Stomach (tissue), 8 donors: ENCODE measurements at regions not wholly inside any gene's neighbourhood (a gene's known extent, or its start where the extent isn't known, plus 50 kb on each side); places are given as distances from the start of the nearest gene placed in this dataset.

ENCODE experiments used
- DNase-seq, 2 donors: peaks; one replicate each; pipeline versions ENCODE4 v3.0.0 to v3.0.0-alpha.2; 2013 to 2019
- H3K27ac ChIP-seq, 5 donors: fragments of 200-600 bp in 4 of 5; sonication (generic) in 4 of 5; one replicate each; pipeline ENCODE4 v1.5.1; 2013 to 2019; ENCODE audit warnings: mild to moderate bottlenecking in 1 of 5, moderate library complexity in 1 of 5
- H3K27me3 ChIP-seq, 3 donors: fragments of 200-600 bp; sonication (generic); one replicate each; pipeline ENCODE4 v1.5.1; 2017 to 2019; ENCODE audit warnings: mixed run types in 1 of 3
- H3K36me3 ChIP-seq, 4 donors: fragments of 200-600 bp; sonication (generic); 1 replicate in 3 of 4; 2 replicates in 1 of 4; pipeline ENCODE4 v1.5.1; 2016 to 2019
- H3K4me1 ChIP-seq, 4 donors: fragments of 200-600 bp; sonication (generic); one replicate each; pipeline ENCODE4 v1.5.1; 2016 to 2019
- H3K4me3 ChIP-seq, 4 donors: fragments of 200-600 bp; sonication (generic) in 3 of 4; one replicate each; pipeline ENCODE4 v1.5.1; 2016 to 2019; ENCODE audit warnings: mild to moderate bottlenecking in 1 of 4
- H3K9me3 ChIP-seq, 4 donors: fragments of 200-600 bp; sonication (generic); one replicate each; pipeline ENCODE4 v1.5.1; 2016 to 2019
- CTCF ChIP-seq, 7 experiments: fragments of 450-650 bp in 4 of 7; fragments of 200-600 bp in 3 of 7; sonication (generic) in 3 of 7; IDR thresholded peaks; one replicate each; pipeline ENCODE4 v1.5.1; 2016 to 2019; ENCODE audit warnings: antibody characterized with exemption in 7 of 7, control low read depth in 2 of 7, mild to moderate bottlenecking in 1 of 7
- EP300 ChIP-seq: sonication (generic); formaldehyde crosslinking; IDR thresholded peaks from one replicate; pipeline ENCODE4 v1.6.1; 2017; ENCODE audit warnings: antibody characterized with exemption
- POLR2A ChIP-seq, 4 donors: fragments of 450-650 bp; IDR thresholded peaks; one replicate each; pipeline ENCODE4 v1.6.1; 2016; ENCODE audit warnings: antibody characterized with exemption in 4 of 4, control low read depth in 2 of 4, mild to moderate bottlenecking in 1 of 4, moderate library complexity in 1 of 4
- POLR2AphosphoS5 ChIP-seq, 3 donors: sonication (generic); formaldehyde crosslinking; IDR thresholded peaks; one replicate each; pipeline ENCODE4 v1.6.1; 2016; ENCODE audit warnings: antibody characterized with exemption in 3 of 3
- WGBS, 5 donors: extraction: QIAGEN DNeasy Blood & Tissue Kit in 3 of 5; methylation state at CpG; one replicate each; pipeline versions ENCODE4 v1.1.5 to v1.1.7; 2013 to 2018; 5-methylcytosine and 5-hydroxymethylcytosine counted together
- intact Hi-C: fragments of 100-400 bp; cut with DNase I; formaldehyde crosslinking; loops from one replicate; pipeline ENCODE4 v1.15.1; 2023; ENCODE audit warnings: low total_unique reads
- donor health status: healthy with polysubstance abuse.
- donor health status: Bipolar disorder and iron deficiency.
- donor health status: healthy.

DNA sequence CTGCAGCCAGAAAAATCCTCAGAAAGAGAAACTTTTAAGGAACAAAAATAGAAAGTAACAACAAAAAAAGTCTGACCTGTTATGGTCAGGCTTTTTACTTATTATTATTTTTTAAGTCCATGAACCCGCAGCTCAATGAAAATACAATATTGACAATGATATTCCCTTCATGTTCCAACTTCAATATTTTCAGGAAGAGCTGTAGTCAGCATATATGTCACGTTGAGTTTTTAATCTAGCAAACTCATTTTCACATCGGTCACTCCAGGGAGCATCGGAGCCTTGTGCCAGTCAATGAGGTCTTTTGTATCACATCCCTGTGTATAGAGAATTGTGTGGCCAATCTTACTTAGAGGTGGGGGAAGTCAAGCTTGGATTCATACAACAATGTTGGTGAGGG is 568.4 kb upstream of the GCFC2 start:
- H3K27ac ChIP-seq, result no peak overlapping the region
- H3K4me1 ChIP-seq, result no peaks in the 10 kb centered on the region
- no peaks in the 10 kb centered on the region for H3K9me3 ChIP-seq
- TF ChIP-seq POLR2AphosphoS5 (IDR thresholded peaks at IDR 0.05) (no peak), POLR2A (IDR thresholded peaks at IDR 0.05) (no peak), CTCF (IDR thresholded peaks at IDR 0.05) (no peak), EP300 (no peak)
- DNase-seq, result no peak
- 66 to 89% (median 72%) methylated on average over 4 of the region's 4 CpGs for WGBS, 5 donors
- intact Hi-C loops, result no loop called here
- H3K36me3 ChIP-seq, result no peaks in the 10 kb centered on the region
- H3K4me3 ChIP-seq, result no peak overlapping the region
- no peaks in the 10 kb centered on the region for H3K27me3 ChIP-seq

DNA sequence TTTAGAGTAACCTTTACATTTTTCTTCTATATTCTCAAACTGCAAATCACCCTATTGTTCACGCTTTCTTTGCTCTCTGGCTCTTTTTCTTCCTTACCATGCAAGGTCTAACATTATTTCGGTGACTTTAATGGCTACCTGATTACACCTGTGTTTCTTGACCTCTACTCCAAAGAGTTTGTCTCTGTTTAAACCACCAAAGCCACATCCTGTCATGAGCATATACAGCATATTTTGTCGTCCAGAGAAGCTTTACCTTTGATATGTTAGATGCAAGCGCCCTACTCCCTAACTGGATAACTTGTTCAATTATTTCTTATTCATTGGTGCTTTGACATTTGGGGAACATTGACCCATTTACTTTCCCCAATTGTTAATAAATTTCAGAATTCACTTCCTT is 565.1 kb upstream of the GCFC2 start:
- Histone ChIP-seq H3K4me3 (no peak overlapping the region), H3K4me1 (no peaks in the 10 kb centered on the region), H3K36me3 (no peaks in the 10 kb centered on the region), H3K9me3 (no peaks in the 10 kb centered on the region), H3K27ac (no peak overlapping the region), H3K27me3 (no peaks in the 10 kb centered on the region)
- 87 to 90% (median 88%) methylated on average over 4 of the region's 4 CpGs for WGBS, 5 donors
- DNase-seq, result no peak
- no peak for TF ChIP-seq POLR2AphosphoS5 (IDR thresholded peaks at IDR 0.05)
- TF ChIP-seq EP300, result no peak
- no peak for TF ChIP-seq CTCF (IDR thresholded peaks at IDR 0.05)
- intact Hi-C loops, result no loop called here

DNA sequence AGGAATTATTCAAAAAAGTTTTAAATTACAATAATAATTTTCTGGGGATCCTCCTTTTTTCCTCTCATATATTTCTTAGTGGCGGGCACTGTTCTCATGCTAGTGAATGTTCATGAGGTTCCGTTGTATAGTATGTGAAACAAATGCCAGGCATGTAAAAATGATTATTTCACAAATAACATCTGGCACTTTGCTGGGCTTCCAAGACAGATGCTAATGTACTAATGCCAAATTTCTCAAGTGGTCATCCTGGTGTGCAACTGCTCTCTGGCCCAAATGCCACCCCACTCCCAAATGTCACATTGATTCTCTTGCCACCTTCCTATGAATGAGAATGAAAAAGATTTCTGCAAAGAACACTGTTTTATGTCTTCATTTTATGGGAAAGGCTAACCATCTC is 564.0 kb upstream of the GCFC2 start:
- H3K36me3 ChIP-seq, result no peaks in the 10 kb centered on the region
- H3K9me3 ChIP-seq, result no peaks in the 10 kb centered on the region
- no peak for DNase-seq
- no peaks in the 10 kb centered on the region for H3K27me3 ChIP-seq
- 84 to 99% (median 93%) methylated on average over 2 of the region's 2 CpGs for WGBS, 5 donors
- no peaks in the 10 kb centered on the region for H3K4me1 ChIP-seq
- intact Hi-C loops, result no loop called here
- TF ChIP-seq CTCF (IDR thresholded peaks at IDR 0.05) (no peak), POLR2AphosphoS5 (IDR thresholded peaks at IDR 0.05) (no peak), EP300 (no peak), POLR2A (IDR thresholded peaks at IDR 0.05) (no peak)
- H3K4me3 ChIP-seq, result no peak overlapping the region
- H3K27ac ChIP-seq, result no peak overlapping the region

DNA sequence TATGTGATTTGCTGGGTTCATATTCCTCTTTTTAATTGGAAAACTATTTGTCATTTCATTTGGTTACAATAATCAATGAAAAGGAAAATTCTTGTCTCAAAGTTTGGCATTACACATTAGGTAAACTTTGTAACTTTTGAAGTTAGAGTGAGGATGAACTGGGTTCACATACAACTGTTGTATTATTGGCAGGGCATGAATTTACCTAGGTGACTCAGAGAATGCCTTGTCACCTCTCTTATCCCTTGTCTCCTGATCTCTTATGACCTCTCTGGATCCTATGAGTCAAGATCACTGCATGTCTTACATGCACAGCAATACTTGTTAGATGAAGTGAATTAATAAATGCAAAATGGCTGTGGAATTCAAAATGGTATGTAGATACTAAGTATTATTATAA is 563.4 kb upstream of the GCFC2 start:
- no peak overlapping the region for H3K27ac ChIP-seq
- intact Hi-C loops, result no loop called here
- no peak for DNase-seq
- no peaks in the 10 kb centered on the region for H3K9me3 ChIP-seq
- no peak for TF ChIP-seq CTCF (IDR thresholded peaks at IDR 0.05)
- TF ChIP-seq EP300, result no peak
- TF ChIP-seq POLR2AphosphoS5 (IDR thresholded peaks at IDR 0.05), result no peak
- no peak for TF ChIP-seq POLR2A (IDR thresholded peaks at IDR 0.05)
- no peaks in the 10 kb centered on the region for H3K36me3 ChIP-seq
- no peak overlapping the region for H3K4me3 ChIP-seq
- H3K27me3 ChIP-seq, result no peaks in the 10 kb centered on the region
- no peaks in the 10 kb centered on the region for H3K4me1 ChIP-seq
